ENCODE measurements at regions not wholly inside any gene's neighbourhood (a gene's known extent, or its start where the extent isn't known, plus 50 kb on each side); places are given as distances from the start of the nearest gene placed in this dataset.

DNA sequence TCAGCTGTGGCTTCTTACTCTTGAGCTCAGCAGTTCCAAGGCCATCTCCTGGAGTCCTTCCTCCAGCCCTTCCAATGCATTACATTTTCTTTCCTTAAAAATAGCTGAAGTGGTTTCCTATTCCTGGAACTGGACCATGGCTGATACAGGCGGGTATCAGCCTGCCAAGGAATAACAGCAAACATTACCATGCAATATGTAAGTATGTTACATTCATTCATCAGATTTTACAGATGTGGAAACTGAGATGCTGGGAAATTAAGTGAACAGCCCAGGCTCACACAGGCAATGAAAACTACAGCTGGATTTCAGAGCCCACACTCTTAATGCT is 100.4 kb downstream of the NRN1 start:
- H3K4me3 Mint-ChIP-seq, result no peak overlapping the region
- TF ChIP-seq, protein P1, sequence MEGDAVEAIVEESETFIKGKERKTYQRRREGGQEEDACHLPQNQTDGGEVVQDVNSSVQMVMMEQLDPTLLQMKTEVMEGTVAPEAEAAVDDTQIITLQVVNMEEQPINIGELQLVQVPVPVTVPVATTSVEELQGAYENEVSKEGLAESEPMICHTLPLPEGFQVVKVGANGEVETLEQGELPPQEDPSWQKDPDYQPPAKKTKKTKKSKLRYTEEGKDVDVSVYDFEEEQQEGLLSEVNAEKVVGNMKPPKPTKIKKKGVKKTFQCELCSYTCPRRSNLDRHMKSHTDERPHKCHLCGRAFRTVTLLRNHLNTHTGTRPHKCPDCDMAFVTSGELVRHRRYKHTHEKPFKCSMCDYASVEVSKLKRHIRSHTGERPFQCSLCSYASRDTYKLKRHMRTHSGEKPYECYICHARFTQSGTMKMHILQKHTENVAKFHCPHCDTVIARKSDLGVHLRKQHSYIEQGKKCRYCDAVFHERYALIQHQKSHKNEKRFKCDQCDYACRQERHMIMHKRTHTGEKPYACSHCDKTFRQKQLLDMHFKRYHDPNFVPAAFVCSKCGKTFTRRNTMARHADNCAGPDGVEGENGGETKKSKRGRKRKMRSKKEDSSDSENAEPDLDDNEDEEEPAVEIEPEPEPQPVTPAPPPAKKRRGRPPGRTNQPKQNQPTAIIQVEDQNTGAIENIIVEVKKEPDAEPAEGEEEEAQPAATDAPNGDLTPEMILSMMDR (conservative IDR thresholded peaks at IDR 0.05), result no peak
- peaks cover 4% of the 10 kb centered on the region for H3K4me1 Mint-ChIP-seq
- H3K9me3 Mint-ChIP-seq, result peaks cover 5% of the 10 kb centered on the region
- H3K36me3 Mint-ChIP-seq (ENCODE audit: low read depth), result no peaks in the 10 kb centered on the region
- no peak for DNase-seq (ENCODE audit: low read depth, low spot score)
- H3K27ac Mint-ChIP-seq (ENCODE audit: unreplicated experiment), result no peak overlapping the region
- H3K27me3 Mint-ChIP-seq (ENCODE audit: low read depth), result no peaks in the 10 kb centered on the region

DNA sequence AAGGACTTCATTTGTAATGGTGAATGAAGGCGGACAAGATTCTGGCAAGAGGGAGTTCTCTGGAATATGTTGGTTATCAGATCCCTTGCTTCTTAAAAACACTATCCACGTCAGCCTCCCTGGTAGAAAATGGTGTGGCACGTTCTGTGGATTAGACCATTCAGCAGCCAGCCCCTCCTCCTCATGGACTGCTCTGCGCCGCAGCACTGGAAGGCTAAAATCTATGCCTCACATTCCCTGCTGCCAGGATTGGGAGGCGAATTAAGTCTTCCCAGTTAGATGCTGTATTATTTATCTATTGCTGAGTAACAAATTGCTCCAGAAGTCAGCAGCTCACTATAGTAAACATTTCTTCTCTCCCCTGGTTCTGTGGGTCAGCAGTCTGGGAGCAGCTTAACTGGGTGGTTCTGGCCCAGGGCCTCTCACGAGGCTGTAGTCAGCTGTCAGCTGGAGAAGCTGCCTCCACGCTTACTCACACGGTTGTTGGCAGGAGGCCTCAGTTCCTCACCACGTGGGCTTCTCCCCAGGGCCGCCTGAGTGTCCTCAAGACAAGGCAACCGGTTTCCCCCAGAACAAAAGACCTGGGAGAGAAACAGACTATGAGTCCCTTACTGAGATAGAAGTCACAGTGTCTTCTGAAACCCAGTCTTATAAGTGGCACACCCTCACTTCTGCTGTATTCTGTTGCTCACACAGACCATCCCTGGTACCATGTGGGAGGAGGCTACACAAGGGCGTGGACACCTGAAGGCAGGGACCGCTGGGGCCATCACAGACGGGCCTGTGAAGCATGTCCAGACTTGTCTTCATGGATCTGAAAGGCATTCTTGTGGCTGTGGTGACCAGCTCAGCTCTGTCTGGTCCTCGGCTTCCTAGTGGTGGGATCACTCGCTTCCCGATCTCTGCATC is 101.0 kb downstream of the NRN1 start:
- Mint-ChIP-seq H3K4me3 (no peak overlapping the region), H3K36me3 (ENCODE audit: low read depth) (no peaks in the 10 kb centered on the region), H3K27ac (ENCODE audit: unreplicated experiment) (no peak overlapping the region), H3K4me1 (peaks cover 4% of the 10 kb centered on the region), H3K9me3 (peaks cover 5% of the 10 kb centered on the region), H3K27me3 (ENCODE audit: low read depth) (no peaks in the 10 kb centered on the region)
- DNase-seq (ENCODE audit: low read depth, low spot score), result no peak
- TF ChIP-seq, protein P1 (conservative IDR thresholded peaks at IDR 0.05), result no peak

DNA sequence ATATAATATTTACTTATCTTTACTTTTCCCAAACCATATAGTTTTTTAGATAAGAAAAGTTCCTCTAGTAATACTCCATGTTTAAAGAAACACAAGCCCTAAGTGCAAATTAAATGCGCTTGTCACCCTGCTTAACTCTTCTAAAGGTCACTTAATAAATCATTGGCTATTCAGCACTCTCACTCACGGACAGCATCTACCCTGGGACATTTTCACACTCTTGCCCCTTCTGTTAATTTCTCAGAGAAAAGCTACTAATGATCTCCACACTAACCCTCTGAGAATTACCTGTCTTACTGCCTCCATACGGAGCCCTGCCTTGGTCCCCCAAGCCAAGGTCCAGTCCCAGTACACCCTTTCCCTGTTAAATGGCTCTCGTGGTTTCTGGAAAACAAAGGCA is 102.2 kb downstream of the NRN1 start:
- Mint-ChIP-seq H3K4me3 (no peak overlapping the region), H3K27ac (ENCODE audit: unreplicated experiment) (no peak overlapping the region), H3K36me3 (ENCODE audit: low read depth) (peaks cover 3% of the 10 kb centered on the region), H3K27me3 (ENCODE audit: low read depth) (no peaks in the 10 kb centered on the region), H3K4me1 (peaks cover under 1% of the 10 kb centered on the region), H3K9me3 (no peaks in the 10 kb centered on the region)
- no peak for DNase-seq (ENCODE audit: low read depth, low spot score)
- TF ChIP-seq, protein P1 (conservative IDR thresholded peaks at IDR 0.05), result no peak

DNA sequence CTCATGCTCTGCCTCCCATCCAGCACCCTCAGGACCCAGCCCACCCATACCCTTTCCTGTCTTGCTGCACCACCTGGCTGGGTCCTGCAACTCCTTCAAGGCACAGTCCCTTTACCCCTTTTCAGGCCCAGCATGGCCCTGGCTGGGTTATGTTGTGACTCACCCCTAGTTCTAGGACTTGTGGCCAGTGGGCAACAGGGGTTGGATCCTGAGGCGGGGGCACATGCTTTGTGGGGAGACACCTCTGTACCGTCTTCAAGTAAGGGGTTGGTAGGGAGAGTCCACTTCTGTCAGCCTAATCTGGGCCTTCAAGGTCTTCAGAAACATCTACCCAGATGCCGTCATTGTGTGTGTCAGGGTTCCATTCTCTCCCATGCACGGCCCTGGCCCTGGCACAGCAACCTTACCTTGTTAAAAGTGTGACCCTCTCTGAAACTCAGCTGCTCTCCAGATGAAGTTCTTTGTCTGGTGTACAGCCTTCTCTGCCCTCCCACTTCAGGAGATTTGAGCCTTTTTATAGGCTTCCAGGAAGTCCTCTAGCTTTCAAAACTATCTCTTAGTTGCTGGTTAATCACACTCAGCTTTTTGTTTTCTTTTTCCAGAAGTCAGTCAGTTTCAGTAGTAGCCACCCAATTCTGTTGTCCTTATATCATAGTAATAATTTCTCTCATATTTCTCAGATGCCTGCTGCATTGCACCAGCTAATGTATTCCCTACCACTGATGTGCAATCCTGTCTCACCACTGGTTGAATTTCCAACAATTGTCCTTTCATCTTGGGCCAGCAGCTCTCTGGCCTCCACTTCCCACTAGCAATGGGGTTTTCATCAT is 107.3 kb downstream of the NRN1 start:
- no peaks in the 10 kb centered on the region for H3K27me3 Mint-ChIP-seq (ENCODE audit: low read depth)

DNA sequence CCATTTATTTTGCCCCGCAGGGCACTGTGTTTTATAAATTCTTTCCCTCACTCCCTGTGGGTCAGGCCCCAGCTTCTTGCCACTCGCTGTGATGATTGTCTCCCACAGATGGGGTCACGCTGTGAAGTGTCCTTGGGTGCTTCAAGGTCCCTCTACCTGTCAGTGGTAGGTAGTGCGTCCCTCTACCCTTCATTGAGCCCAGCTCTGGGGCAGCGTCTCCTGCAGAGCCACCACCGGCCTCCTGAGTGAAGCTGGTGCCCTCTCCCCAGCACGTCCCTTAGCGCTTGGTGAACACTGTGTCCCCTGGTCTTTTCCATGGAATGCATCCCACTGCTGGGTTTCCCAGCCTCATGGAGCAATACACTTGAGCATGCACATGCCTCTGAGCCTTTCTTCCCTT is 108.2 kb downstream of the NRN1 start:
- H3K9me3 Mint-ChIP-seq, result peaks cover 2% of the 10 kb centered on the region
- H3K4me1 Mint-ChIP-seq, result no peaks in the 10 kb centered on the region
- TF ChIP-seq, protein P1 (conservative IDR thresholded peaks at IDR 0.05), result no peak
- H3K27ac Mint-ChIP-seq (ENCODE audit: unreplicated experiment), result no peak overlapping the region
- H3K4me3 Mint-ChIP-seq, result no peak overlapping the region
- H3K27me3 Mint-ChIP-seq (ENCODE audit: low read depth), result no peaks in the 10 kb centered on the region
- no peak for DNase-seq (ENCODE audit: low read depth, low spot score)
- H3K36me3 Mint-ChIP-seq (ENCODE audit: low read depth), result peaks cover 9% of the 10 kb centered on the region

More for the DNA sequence above, 107.3 kb downstream of the NRN1 start:
- Mint-ChIP-seq H3K36me3 (ENCODE audit: low read depth) (peaks cover 7% of the 10 kb centered on the region), H3K27ac (ENCODE audit: unreplicated experiment) (no peak overlapping the region), H3K4me1 (no peaks in the 10 kb centered on the region), H3K4me3 (no peak overlapping the region), H3K9me3 (no peaks in the 10 kb centered on the region)
- DNase-seq (ENCODE audit: low read depth, low spot score), result no peak
- TF ChIP-seq, protein P1 (conservative IDR thresholded peaks at IDR 0.05), result no peak
